Esophagus muscularis mucosa (tissue), 4 donors: ENCODE measurements at regions not wholly inside any gene's neighbourhood (a gene's known extent, or its start where the extent isn't known, plus 50 kb on each side); places are given as distances from the start of the nearest gene placed in this dataset.

Source experiments
- DNase-seq: peaks from one replicate; pipeline ENCODE4 v3.0.0-alpha.2; 2017; ENCODE audit errors: extremely low spot score
- H3K27ac ChIP-seq, 4 donors: fragments of 200-600 bp; sonication (generic); replicated peaks in 1 of 4; 1 replicate in 3 of 4; 2 replicates in 1 of 4; pipeline ENCODE4 v1.5.1; 2016 to 2019; ENCODE audit warnings: mild to moderate bottlenecking in 1 of 4
- H3K27me3 ChIP-seq, 4 donors: fragments of 200-600 bp; sonication (generic); one replicate each; pipeline versions ENCODE4 v1.5.1 to v1.6.0; 2016 to 2019
- H3K36me3 ChIP-seq, 4 donors: fragments of 200-600 bp; sonication (generic); one replicate each; pipeline ENCODE4 v1.5.1; 2016 to 2019
- H3K4me1 ChIP-seq, 4 donors: fragments of 200-600 bp; sonication (generic); one replicate each; pipeline ENCODE4 v1.5.1; 2016 to 2019
- H3K4me3 ChIP-seq, 4 donors: fragments of 200-600 bp; sonication (generic); 1 replicate in 2 of 4; 2 replicates in 2 of 4; pipeline ENCODE4 v1.5.1; 2016 to 2019; ENCODE audit warnings: mild to moderate bottlenecking in 4 of 4, moderate library complexity in 1 of 4
- H3K9me3 ChIP-seq, 4 donors: fragments of 200-600 bp; sonication (generic); 1 replicate in 3 of 4; 2 replicates in 1 of 4; pipeline ENCODE4 v1.5.1; 2016 to 2019
- CTCF ChIP-seq, 3 experiments: fragments of 200-600 bp in 2 of 3; fragments of 450-650 bp in 1 of 3; sonication (generic) in 2 of 3; IDR thresholded peaks; one replicate each; pipeline ENCODE4 v1.5.1; 2017 to 2019; ENCODE audit warnings: antibody characterized with exemption in 3 of 3, mild to moderate bottlenecking in 2 of 3, moderate library complexity in 1 of 3
- EP300 ChIP-seq: sonication (generic); formaldehyde crosslinking; IDR thresholded peaks from one replicate; pipeline ENCODE4 v1.6.1; 2017; ENCODE audit warnings: antibody characterized with exemption
- POLR2A ChIP-seq: fragments of 450-650 bp; IDR thresholded peaks from one replicate; pipeline ENCODE4 v1.6.1; 2017; ENCODE audit warnings: antibody characterized with exemption, moderate library complexity, mild to moderate bottlenecking, low read depth
- POLR2AphosphoS5 ChIP-seq, 2 donors: sonication (generic); formaldehyde crosslinking; IDR thresholded peaks; one replicate each; pipeline ENCODE4 v1.6.1; 2017; ENCODE audit warnings: antibody characterized with exemption in 2 of 2
- whole genome bisulfite sequencing: methylation state at CpG from one replicate; pipeline ENCODE4 v1.1.5; 2018; 5-methylcytosine and 5-hydroxymethylcytosine counted together
- intact Hi-C: fragments of 100-400 bp; cut with DNase I; formaldehyde crosslinking; loops from one replicate; pipeline ENCODE4 v1.15.1; 2023

- H3K4me3 ChIP-seq = no peak overlapping the region
- intact Hi-C loops = no loop called here
- no peaks in the 10 kb centered on the region for H3K9me3 ChIP-seq
- WGBS = 78% methylated on average over 3 of the region's 3 CpGs
- H3K36me3 ChIP-seq = no peaks in the 10 kb centered on the region
- TF ChIP-seq POLR2A (no peak), EP300 (no peak), POLR2AphosphoS5 (IDR thresholded peaks at IDR 0.05) (no peak), CTCF (IDR thresholded peaks at IDR 0.05) (no peak)
- no peak overlapping the region for H3K27ac ChIP-seq
- H3K27me3 ChIP-seq = no peaks in the 10 kb centered on the region
- no peaks in the 10 kb centered on the region for H3K4me1 ChIP-seq
- no peak for DNase-seq
Measured at GRCh38 chr5:156020647-156021046, 306.3 kb upstream of the SGCD start.

GRCh38 chr5:156021866-156022265 lies 305.1 kb upstream of the SGCD start:
- intact Hi-C loops = no loop called here
- no peak for DNase-seq
- Histone ChIP-seq H3K27me3 (no peaks in the 10 kb centered on the region), H3K9me3 (peaks cover 0 to 4% (median 0%) of the 10 kb centered on the region in 4 donors), H3K4me1 (no peaks in the 10 kb centered on the region), H3K27ac (no peak overlapping the region), H3K36me3 (no peaks in the 10 kb centered on the region), H3K4me3 (no peak overlapping the region)
- TF ChIP-seq CTCF (IDR thresholded peaks at IDR 0.05) (no peak), POLR2A (no peak), POLR2AphosphoS5 (IDR thresholded peaks at IDR 0.05) (no peak)
- WGBS = 83% methylated on average over 1 of the region's 1 CpG

- Histone ChIP-seq H3K27me3 (no peaks in the 10 kb centered on the region), H3K4me3 (no peak overlapping the region), H3K27ac (no peak overlapping the region), H3K36me3 (no peaks in the 10 kb centered on the region), H3K9me3 (peaks cover 0 to 4% (median 0%) of the 10 kb centered on the region in 4 donors), H3K4me1 (no peaks in the 10 kb centered on the region)
- DNase-seq = no peak
- whole genome bisulfite sequencing = 64% methylated on average over 1 of the region's 1 CpG
- TF ChIP-seq EP300 (no peak), POLR2A (no peak), POLR2AphosphoS5 (IDR thresholded peaks at IDR 0.05) (no peak), CTCF (IDR thresholded peaks at IDR 0.05) (no peak)
- intact Hi-C loops = no loop called here
Measured at GRCh38 chr5:156025656-156026055, 301.3 kb upstream of the SGCD start.

- H3K9me3 ChIP-seq = peaks cover 0 to 4% (median 0%) of the 10 kb centered on the region in 4 donors
- intact Hi-C loops = no loop called here
- no peak for TF ChIP-seq POLR2AphosphoS5 (IDR thresholded peaks at IDR 0.05)
- TF ChIP-seq CTCF (IDR thresholded peaks at IDR 0.05) = no peak
- TF ChIP-seq POLR2A = no peak
- TF ChIP-seq EP300 = no peak
- no peak for DNase-seq
- 88% methylated on average over 1 of the region's 1 CpG for WGBS
- H3K27me3 ChIP-seq = no peaks in the 10 kb centered on the region
- H3K36me3 ChIP-seq = no peaks in the 10 kb centered on the region
- H3K4me1 ChIP-seq = no peaks in the 10 kb centered on the region
- no peak overlapping the region for H3K4me3 ChIP-seq
- H3K27ac ChIP-seq = no peak overlapping the region
Measured at GRCh38 chr5:156031181-156031580, 295.8 kb upstream of the SGCD start.

GRCh38 chr5:156036640-156037039 lies 290.3 kb upstream of the SGCD start:
- intact Hi-C loops = no loop called here
- no peak overlapping the region for H3K27ac ChIP-seq

More at GRCh38 chr5:156036640-156037039, 290.3 kb upstream of the SGCD start:
- Histone ChIP-seq H3K36me3 (no peaks in the 10 kb centered on the region), H3K27me3 (no peaks in the 10 kb centered on the region), H3K9me3 (no peaks in the 10 kb centered on the region), H3K4me1 (no peaks in the 10 kb centered on the region), H3K4me3 (no peak overlapping the region)
- TF ChIP-seq POLR2AphosphoS5 (IDR thresholded peaks at IDR 0.05) (no peak), POLR2A (no peak), EP300 (no peak), CTCF (IDR thresholded peaks at IDR 0.05) (no peak)
- no peak for DNase-seq
